ENCODE measurements at regions not wholly inside any gene's neighbourhood (a gene's known extent, or its start where the extent isn't known, plus 50 kb on each side); places are given as distances from the start of the nearest gene placed in this dataset.
"Not testable (repeated sequence)": the region's sequence is repeated elsewhere in the genome, so short reads cannot be mapped to it uniquely, and the experiment has no call there.

DNA sequence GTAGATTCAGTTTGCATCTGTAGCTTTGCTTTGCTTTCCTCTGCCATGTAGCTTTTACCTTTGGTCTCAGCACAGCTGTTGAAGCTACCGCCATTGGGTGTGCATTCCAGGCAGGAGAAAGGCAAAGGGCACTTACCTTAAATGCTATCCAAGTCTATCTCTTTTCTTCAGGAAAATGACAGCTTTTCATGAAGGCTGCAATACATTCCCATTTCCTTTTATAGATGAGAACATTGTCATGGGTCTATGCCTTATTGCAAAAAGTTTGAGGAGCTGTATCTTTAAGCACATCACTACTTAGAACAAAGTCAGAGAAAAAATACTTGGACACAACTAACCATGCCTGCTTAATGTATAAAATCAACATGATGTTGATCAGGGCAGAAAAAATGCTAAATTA is 266.8 kb downstream of the DOK5 start:
- H3K9ac ChIP-seq (ENCODE audit: insufficient read length, low read depth): no peak overlapping the region
- no peaks in the 10 kb centered on the region for H3K4me1 ChIP-seq (ENCODE audit: insufficient read depth, insufficient read length)
- TF ChIP-seq SUZ12 (IDR thresholded peaks at IDR 0.05; ENCODE audit: extremely low read depth, insufficient read depth, insufficient read length) (no peak), YY1 (IDR thresholded peaks at IDR 0.05; ENCODE audit: insufficient read depth, insufficient read length) (no peak), ZNF274 (IDR thresholded peaks at IDR 0.05; ENCODE audit: low read depth, low read length) (no peak)
- no peaks in the 10 kb centered on the region; the same call in 1 of the 2 replicates for H3K9me3 ChIP-seq (ENCODE audit: insufficient read depth, low read length)
- no peak overlapping the region for H3K4me3 ChIP-seq (ENCODE audit: insufficient read length, low read depth)
- DNase-seq (ENCODE audit: low read depth, low spot score): no peak
- H3K27me3 ChIP-seq (ENCODE audit: insufficient read depth, insufficient read length): no peaks in the 10 kb centered on the region
- no peaks in the 10 kb centered on the region for H3K36me3 ChIP-seq (ENCODE audit: insufficient read depth, insufficient read length, low read length)

DNA sequence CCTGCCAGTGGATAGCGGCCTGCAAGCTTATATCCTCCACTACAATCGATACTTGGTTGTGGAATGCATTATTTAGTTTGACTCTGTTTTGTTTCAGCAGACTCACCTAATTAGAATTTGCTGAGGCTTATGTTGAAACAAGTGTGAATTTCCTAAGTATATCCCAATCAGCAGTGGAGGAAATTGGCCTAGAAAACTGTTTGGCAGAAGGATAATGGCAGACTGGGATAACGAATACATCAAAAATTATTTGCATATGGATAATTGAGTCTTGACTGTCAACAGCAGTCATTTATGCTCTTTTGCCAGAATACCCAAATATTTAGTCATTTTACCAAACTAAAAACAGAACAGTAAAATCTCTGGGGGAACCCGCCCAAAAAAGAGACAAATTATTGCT is 261.0 kb downstream of the DOK5 start:
- Histone ChIP-seq H3K36me3 (ENCODE audit: insufficient read depth, insufficient read length, low read length) (no peaks in the 10 kb centered on the region), H3K9me3 (ENCODE audit: insufficient read depth, low read length) (no peaks in the 10 kb centered on the region), H3K9ac (ENCODE audit: insufficient read length, low read depth) (no peak overlapping the region), H3K27me3 (ENCODE audit: insufficient read depth, insufficient read length) (no peaks in the 10 kb centered on the region), H3K4me3 (ENCODE audit: insufficient read length, low read depth) (no peak overlapping the region), H3K4me1 (ENCODE audit: insufficient read depth, insufficient read length) (no peaks in the 10 kb centered on the region)
- no peak for DNase-seq (ENCODE audit: low read depth, low spot score)
- TF ChIP-seq SUZ12 (IDR thresholded peaks at IDR 0.05; ENCODE audit: extremely low read depth, insufficient read depth, insufficient read length): no peak
- TF ChIP-seq ZNF274 (IDR thresholded peaks at IDR 0.05; ENCODE audit: low read depth, low read length): no peak
- TF ChIP-seq YY1 (IDR thresholded peaks at IDR 0.05; ENCODE audit: insufficient read depth, insufficient read length): no peak

DNA sequence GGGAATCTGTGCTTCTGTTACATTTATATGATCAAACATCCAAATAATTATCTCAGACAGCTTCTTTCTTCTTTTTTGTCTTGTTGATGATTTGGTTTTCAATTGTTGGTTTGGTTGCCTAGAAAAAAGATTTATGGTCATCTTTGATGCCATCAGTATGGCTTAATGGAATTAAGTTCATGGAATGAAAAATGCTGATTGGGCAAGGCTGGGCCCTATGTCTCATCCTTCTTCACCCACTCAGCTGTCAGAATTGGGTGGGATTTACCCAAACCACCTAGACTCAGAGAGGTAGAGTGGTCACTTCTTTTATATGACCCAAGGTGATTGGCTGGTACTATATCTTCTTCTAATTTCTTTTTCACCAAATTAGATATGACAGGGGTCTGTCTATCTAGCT is 258.3 kb downstream of the DOK5 start:
- no peaks in the 10 kb centered on the region for H3K27me3 ChIP-seq (ENCODE audit: insufficient read depth, insufficient read length)
- H3K9me3 ChIP-seq (ENCODE audit: insufficient read depth, low read length): no peaks in the 10 kb centered on the region
- H3K36me3 ChIP-seq (ENCODE audit: insufficient read depth, insufficient read length, low read length): no peaks in the 10 kb centered on the region
- TF ChIP-seq ZNF274 (IDR thresholded peaks at IDR 0.05; ENCODE audit: low read depth, low read length) (no peak), YY1 (IDR thresholded peaks at IDR 0.05; ENCODE audit: insufficient read depth, insufficient read length) (no peak), SUZ12 (IDR thresholded peaks at IDR 0.05; ENCODE audit: extremely low read depth, insufficient read depth, insufficient read length) (no peak)
- H3K9ac ChIP-seq (ENCODE audit: insufficient read length, low read depth): no peak overlapping the region
- DNase-seq (ENCODE audit: low read depth, low spot score): no peak
- H3K4me3 ChIP-seq (ENCODE audit: insufficient read length, low read depth): no peak overlapping the region
- H3K4me1 ChIP-seq (ENCODE audit: insufficient read depth, insufficient read length): no peaks in the 10 kb centered on the region

DNA sequence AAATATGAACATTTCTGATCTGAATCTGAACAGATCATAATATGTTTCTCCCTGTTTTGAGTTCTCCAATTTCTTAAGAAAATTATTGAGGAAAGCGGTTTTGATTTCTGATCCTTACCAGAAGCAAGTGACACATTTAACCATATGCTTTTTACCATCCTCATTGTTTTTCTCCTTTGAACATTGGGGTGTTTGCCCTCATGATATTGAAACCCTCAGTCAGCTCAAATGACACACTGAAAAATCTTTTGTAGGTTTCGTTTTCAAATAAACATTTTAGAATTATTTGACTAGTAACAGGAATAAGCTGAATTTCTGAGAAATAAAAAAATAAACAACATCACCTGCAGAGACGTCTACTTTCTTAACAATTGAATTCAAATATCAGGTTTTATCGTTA is 252.1 kb downstream of the DOK5 start:
- DNase-seq (ENCODE audit: low read depth, low spot score): no peak
- H3K27me3 ChIP-seq (ENCODE audit: insufficient read depth, insufficient read length): no peaks in the 10 kb centered on the region
- H3K4me1 ChIP-seq (ENCODE audit: insufficient read depth, insufficient read length): no peaks in the 10 kb centered on the region
- TF ChIP-seq YY1 (IDR thresholded peaks at IDR 0.05; ENCODE audit: insufficient read depth, insufficient read length): no peak
- TF ChIP-seq SUZ12 (IDR thresholded peaks at IDR 0.05; ENCODE audit: extremely low read depth, insufficient read depth, insufficient read length): no peak
- TF ChIP-seq ZNF274 (IDR thresholded peaks at IDR 0.05; ENCODE audit: low read depth, low read length): no peak
- H3K9ac ChIP-seq (ENCODE audit: insufficient read length, low read depth): no peak overlapping the region
- H3K4me3 ChIP-seq (ENCODE audit: insufficient read length, low read depth): no peak overlapping the region
- H3K9me3 ChIP-seq (ENCODE audit: insufficient read depth, low read length): no peaks in the 10 kb centered on the region
- no peaks in the 10 kb centered on the region for H3K36me3 ChIP-seq (ENCODE audit: insufficient read depth, insufficient read length, low read length)

DNA sequence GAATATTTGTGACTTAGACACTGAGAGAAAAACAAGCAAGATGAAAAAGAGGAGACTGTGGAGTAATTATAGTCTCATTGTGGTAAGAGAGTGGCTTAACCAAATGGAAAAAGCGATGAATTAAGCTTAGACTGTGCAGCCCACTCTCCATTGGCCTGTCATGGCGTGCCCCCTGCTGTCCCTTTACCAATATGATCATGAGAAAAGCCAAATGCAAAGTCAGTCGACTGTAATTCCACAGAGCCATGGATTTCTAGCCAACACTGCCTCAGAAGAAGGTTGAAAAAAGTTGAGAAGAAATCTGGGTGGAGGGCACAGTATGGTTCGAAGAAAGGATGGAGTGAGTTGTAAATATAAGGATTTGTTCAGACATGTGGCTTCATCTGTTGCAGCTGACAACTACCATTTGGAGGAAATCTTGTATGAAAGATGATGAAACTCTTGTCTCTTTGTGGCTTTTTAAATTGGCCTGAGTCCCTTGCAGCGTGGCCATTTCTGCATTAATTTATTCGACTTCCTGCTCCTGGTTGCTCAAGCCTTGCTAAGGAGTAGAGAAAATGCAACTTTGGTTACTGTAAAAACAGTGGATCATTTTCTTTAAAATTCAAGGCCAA is 251.4 kb downstream of the DOK5 start:
- H3K36me3 ChIP-seq (ENCODE audit: insufficient read depth, insufficient read length, low read length): no peaks in the 10 kb centered on the region
- H3K9me3 ChIP-seq (ENCODE audit: insufficient read depth, low read length): no peaks in the 10 kb centered on the region
- TF ChIP-seq SUZ12 (IDR thresholded peaks at IDR 0.05; ENCODE audit: extremely low read depth, insufficient read depth, insufficient read length) (no peak), ZNF274 (IDR thresholded peaks at IDR 0.05; ENCODE audit: low read depth, low read length) (no peak), YY1 (IDR thresholded peaks at IDR 0.05; ENCODE audit: insufficient read depth, insufficient read length) (no peak)
- no peak overlapping the region for H3K9ac ChIP-seq (ENCODE audit: insufficient read length, low read depth)
- no peaks in the 10 kb centered on the region for H3K4me1 ChIP-seq (ENCODE audit: insufficient read depth, insufficient read length)
- H3K4me3 ChIP-seq (ENCODE audit: insufficient read length, low read depth): no peak overlapping the region
- no peaks in the 10 kb centered on the region for H3K27me3 ChIP-seq (ENCODE audit: insufficient read depth, insufficient read length)
- DNase-seq (ENCODE audit: low read depth, low spot score): no peak

DNA sequence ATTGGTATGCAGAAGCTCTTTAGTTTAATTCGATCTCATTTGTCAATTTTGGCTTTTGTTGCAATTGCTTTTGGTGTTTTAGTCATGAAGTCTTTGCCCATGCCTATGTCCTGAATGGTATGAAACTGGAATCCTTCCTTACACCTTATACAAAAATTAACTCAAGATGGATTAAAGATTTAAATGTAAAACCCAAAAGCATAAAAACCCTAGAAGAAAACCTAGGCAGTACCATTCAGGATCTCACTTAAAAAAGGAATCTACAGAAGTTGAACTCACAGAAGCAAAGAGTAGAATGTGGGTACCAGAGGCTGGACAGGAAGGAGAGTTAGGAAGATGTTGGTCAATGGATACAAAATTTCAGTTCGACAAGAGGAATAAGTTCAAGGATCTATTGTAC is 249.9 kb downstream of the DOK5 start:
- not testable (repeated sequence) for H3K4me3 ChIP-seq (ENCODE audit: insufficient read length, low read depth); H3K36me3 ChIP-seq (ENCODE audit: insufficient read depth, insufficient read length, low read length); H3K4me1 ChIP-seq (ENCODE audit: insufficient read depth, insufficient read length); H3K9ac ChIP-seq (ENCODE audit: insufficient read length, low read depth); H3K9me3 ChIP-seq (ENCODE audit: insufficient read depth, low read length); H3K27me3 ChIP-seq (ENCODE audit: insufficient read depth, insufficient read length); DNase-seq (ENCODE audit: low read depth, low spot score)

DNA sequence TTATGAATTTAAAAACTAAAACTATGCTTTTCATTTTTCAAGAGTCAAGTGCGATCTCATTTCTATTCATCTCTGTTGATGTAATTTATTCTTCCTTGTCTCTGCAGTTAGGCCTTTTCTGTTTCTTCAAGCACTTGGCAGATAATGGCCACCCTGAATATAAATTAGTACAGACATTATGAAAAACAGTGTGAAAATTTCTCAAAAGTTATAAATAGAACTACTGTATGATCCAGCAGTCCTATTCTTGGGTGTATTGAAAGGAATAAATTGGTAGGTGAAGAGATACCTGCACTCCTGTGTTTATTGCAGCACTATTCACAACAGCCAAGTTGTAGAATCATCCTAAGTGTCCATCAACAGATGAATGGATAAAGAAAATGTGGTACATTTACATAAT is 248.3 kb downstream of the DOK5 start:
- Histone ChIP-seq H3K9me3 (ENCODE audit: insufficient read depth, low read length) (no peaks in the 10 kb centered on the region), H3K36me3 (ENCODE audit: insufficient read depth, insufficient read length, low read length) (no peaks in the 10 kb centered on the region), H3K4me1 (ENCODE audit: insufficient read depth, insufficient read length) (no peaks in the 10 kb centered on the region), H3K27me3 (ENCODE audit: insufficient read depth, insufficient read length) (no peaks in the 10 kb centered on the region), H3K9ac (ENCODE audit: insufficient read length, low read depth) (no peak overlapping the region), H3K4me3 (ENCODE audit: insufficient read length, low read depth) (no peak overlapping the region)
- no peak for TF ChIP-seq YY1 (IDR thresholded peaks at IDR 0.05; ENCODE audit: insufficient read depth, insufficient read length)
- TF ChIP-seq ZNF274 (IDR thresholded peaks at IDR 0.05; ENCODE audit: low read depth, low read length): no peak
- no peak for TF ChIP-seq SUZ12 (IDR thresholded peaks at IDR 0.05; ENCODE audit: extremely low read depth, insufficient read depth, insufficient read length)
- no peak for DNase-seq (ENCODE audit: low read depth, low spot score)

DNA sequence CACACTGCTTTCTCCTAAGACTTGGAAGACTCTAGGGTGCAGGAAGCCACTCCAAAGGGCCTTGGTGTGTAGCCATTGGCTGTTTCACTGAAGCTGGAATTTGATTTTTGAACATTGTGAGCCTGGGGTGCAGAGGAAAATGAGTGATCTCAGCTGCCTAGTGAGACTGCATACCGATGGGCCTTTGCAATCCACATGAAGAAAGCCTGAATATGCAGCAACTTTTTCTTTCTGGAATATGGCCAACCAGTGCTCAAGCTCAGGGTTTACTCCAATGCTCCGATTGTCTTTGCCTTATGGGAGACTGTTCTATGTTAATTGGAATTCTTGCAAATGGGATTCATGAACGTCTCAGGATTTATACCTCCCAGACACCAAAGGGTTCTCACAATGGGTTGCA is 242.6 kb downstream of the DOK5 start:
- H3K9me3 ChIP-seq (ENCODE audit: insufficient read depth, low read length): no peaks in the 10 kb centered on the region
- H3K27me3 ChIP-seq (ENCODE audit: insufficient read depth, insufficient read length): no peaks in the 10 kb centered on the region
- TF ChIP-seq ZNF274 (IDR thresholded peaks at IDR 0.05; ENCODE audit: low read depth, low read length) (no peak), SUZ12 (IDR thresholded peaks at IDR 0.05; ENCODE audit: extremely low read depth, insufficient read depth, insufficient read length) (no peak), YY1 (IDR thresholded peaks at IDR 0.05; ENCODE audit: insufficient read depth, insufficient read length) (no peak)
- no peaks in the 10 kb centered on the region for H3K4me1 ChIP-seq (ENCODE audit: insufficient read depth, insufficient read length)
- no peak for DNase-seq (ENCODE audit: low read depth, low spot score)
- H3K4me3 ChIP-seq (ENCODE audit: insufficient read length, low read depth): no peak overlapping the region
- H3K36me3 ChIP-seq (ENCODE audit: insufficient read depth, insufficient read length, low read length): no peaks in the 10 kb centered on the region
- H3K9ac ChIP-seq (ENCODE audit: insufficient read length, low read depth): no peak overlapping the region
